WTC11 (cell line): ENCODE measurements at regions not wholly inside any gene's neighbourhood (a gene's known extent, or its start where the extent isn't known, plus 50 kb on each side); places are given as distances from the start of the nearest gene placed in this dataset.

Experiments
- ATF3 ChIP-seq: sonication (generic); formaldehyde crosslinking; conservative IDR thresholded peaks from 2 replicates; pipeline ENCODE4 v1.8.1; 2022; ENCODE audit warnings: mild to moderate bottlenecking, missing genetic modification reagents
- ATF6 ChIP-seq: sonication (generic); formaldehyde crosslinking; IDR thresholded peaks from 2 replicates; pipeline ENCODE4 v1.8.1; 2023; ENCODE audit warnings: mild to moderate bottlenecking, missing genetic modification reagents
- TF ChIP-seq, protein P1 (sequence below): fragments of 200-600 bp; IDR thresholded peaks from 2 replicates; pipeline ENCODE4 v1.8.0; 2022; ENCODE audit warnings: antibody characterized with exemption

DNA sequence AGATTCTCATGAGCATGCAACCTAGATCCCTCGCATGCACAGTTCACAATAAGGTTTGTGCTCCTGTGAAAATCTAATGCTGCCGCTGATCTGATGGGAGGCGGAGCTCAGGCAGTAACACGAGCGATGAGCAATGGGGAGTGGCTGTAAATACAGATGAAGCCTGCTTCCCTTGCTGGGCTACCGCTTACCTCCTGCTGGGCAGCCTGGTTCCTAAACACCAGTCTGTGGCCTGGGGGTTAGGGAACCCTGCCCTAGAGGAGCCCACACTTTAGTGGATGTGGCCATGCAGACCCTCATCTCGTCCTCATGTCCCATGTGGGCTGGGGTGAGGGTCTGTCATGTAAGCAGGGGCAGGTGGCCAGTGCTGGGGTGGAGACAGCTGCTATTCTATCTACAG lies 417.6 kb downstream of the GLRX3 start:
- TF ChIP-seq, protein P1, sequence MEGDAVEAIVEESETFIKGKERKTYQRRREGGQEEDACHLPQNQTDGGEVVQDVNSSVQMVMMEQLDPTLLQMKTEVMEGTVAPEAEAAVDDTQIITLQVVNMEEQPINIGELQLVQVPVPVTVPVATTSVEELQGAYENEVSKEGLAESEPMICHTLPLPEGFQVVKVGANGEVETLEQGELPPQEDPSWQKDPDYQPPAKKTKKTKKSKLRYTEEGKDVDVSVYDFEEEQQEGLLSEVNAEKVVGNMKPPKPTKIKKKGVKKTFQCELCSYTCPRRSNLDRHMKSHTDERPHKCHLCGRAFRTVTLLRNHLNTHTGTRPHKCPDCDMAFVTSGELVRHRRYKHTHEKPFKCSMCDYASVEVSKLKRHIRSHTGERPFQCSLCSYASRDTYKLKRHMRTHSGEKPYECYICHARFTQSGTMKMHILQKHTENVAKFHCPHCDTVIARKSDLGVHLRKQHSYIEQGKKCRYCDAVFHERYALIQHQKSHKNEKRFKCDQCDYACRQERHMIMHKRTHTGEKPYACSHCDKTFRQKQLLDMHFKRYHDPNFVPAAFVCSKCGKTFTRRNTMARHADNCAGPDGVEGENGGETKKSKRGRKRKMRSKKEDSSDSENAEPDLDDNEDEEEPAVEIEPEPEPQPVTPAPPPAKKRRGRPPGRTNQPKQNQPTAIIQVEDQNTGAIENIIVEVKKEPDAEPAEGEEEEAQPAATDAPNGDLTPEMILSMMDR: no peak
- TF ChIP-seq ATF6 (CRISPR knock-in tag) (no peak), ATF3 (CRISPR knock-in tag) (no peak)
